ENCODE measurements at regions not wholly inside any gene's neighbourhood (a gene's known extent, or its start where the extent isn't known, plus 50 kb on each side); places are given as distances from the start of the nearest gene placed in this dataset.

DNA sequence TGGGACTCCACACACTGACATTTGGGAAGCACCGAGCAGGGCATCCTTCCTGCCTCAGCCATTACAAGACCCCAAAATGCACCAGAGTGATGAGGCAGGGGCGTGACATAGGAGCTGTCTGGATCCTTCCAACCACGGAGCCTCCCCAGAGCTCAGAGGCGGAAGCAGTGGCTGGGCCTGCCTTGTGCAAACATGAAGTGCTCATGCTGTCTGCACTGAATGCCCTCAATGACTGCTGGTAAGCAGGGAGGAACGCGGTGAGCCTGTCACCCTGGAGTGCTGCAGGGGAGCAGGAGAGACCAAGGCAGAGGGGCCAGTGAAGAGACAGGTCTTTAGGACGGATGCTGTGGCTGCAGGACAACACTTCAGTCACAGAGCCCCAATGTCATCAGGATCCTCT lies 60.2 kb upstream of the HRH2 start:
- Histone ChIP-seq H4K20me1 (replicated peaks; ENCODE audit: control insufficient read depth, extremely low read depth, insufficient read depth, low read length) (no peaks in the 10 kb centered on the region), H3K4me1 (ENCODE audit: control insufficient read depth, extremely low read depth, insufficient read depth, low read length) (no peaks in the 10 kb centered on the region), H3K27ac (ENCODE audit: insufficient read depth, low read depth, low read length) (no peak overlapping the region), H3K4me3 (replicated peaks in 1 of 3; ENCODE audit: insufficient read depth in 1 of 3, low read depth in 1 of 3, low read length in 3 of 3) (no peak overlapping the region), H3K27me3 (ENCODE audit: control insufficient read depth in 2 of 2, insufficient read depth in 2 of 2, low read length in 2 of 2) (no peaks in the 10 kb centered on the region), H3K36me3 (ENCODE audit: control insufficient read depth in 2 of 2, extremely low read depth in 1 of 2, insufficient read depth in 2 of 2, low read length in 2 of 2) (no peaks in the 10 kb centered on the region), H2AFZ (ENCODE audit: low read depth, low read length) (no peak overlapping the region), H3K79me2 (ENCODE audit: control insufficient read depth, insufficient read depth, low read length) (no peaks in the 10 kb centered on the region), H3K9me3 (replicated peaks; ENCODE audit: control insufficient read depth, insufficient read depth, low read length) (peaks cover 2% of the 10 kb centered on the region), H3K9me1 (replicated peaks; ENCODE audit: control insufficient read depth, extremely low read depth, insufficient read depth, low read length) (no peaks in the 10 kb centered on the region), H3K4me2 (ENCODE audit: insufficient read depth, low read length) (no peak overlapping the region), H3K9ac (replicated peaks; ENCODE audit: extremely low read depth, insufficient read depth, low read length) (no peak overlapping the region)
- dilution Hi-C loops (cut with MboI; ENCODE audit: extremely low pct_ligation_motif_present, low sequenced_read_pairs): no loop called here
- no peak for DNase-seq (ENCODE audit: low read depth, low spot score)
- CTCF ChIA-PET: no interaction called here
- FAIRE-seq: no peak
- TF ChIP-seq MYC (IDR thresholded peaks at IDR 0.05; ENCODE audit: low read depth, low read length) (no peak), JUN (IDR thresholded peaks at IDR 0.05; ENCODE audit: borderline replicate concordance, insufficient read depth, insufficient read length, low read depth) (no peak), POLR2AphosphoS5 (IDR thresholded peaks at IDR 0.05; ENCODE audit: insufficient read depth, low read depth, low read length) (no peak), POLR2A (IDR thresholded peaks at IDR 0.05; ENCODE audit: low read depth, low read length) (no peak), GATA2 (IDR thresholded peaks at IDR 0.05; ENCODE audit: insufficient read depth, insufficient read length, low read depth, low read length) (no peak), EZH2 (IDR thresholded peaks at IDR 0.05; ENCODE audit: borderline replicate concordance, low read depth, low read length, severe bottlenecking) (no peak), FOS (IDR thresholded peaks at IDR 0.05; ENCODE audit: borderline replicate concordance, insufficient read depth, low read length) (no peak)
- TF ChIP-seq, protein P1, sequence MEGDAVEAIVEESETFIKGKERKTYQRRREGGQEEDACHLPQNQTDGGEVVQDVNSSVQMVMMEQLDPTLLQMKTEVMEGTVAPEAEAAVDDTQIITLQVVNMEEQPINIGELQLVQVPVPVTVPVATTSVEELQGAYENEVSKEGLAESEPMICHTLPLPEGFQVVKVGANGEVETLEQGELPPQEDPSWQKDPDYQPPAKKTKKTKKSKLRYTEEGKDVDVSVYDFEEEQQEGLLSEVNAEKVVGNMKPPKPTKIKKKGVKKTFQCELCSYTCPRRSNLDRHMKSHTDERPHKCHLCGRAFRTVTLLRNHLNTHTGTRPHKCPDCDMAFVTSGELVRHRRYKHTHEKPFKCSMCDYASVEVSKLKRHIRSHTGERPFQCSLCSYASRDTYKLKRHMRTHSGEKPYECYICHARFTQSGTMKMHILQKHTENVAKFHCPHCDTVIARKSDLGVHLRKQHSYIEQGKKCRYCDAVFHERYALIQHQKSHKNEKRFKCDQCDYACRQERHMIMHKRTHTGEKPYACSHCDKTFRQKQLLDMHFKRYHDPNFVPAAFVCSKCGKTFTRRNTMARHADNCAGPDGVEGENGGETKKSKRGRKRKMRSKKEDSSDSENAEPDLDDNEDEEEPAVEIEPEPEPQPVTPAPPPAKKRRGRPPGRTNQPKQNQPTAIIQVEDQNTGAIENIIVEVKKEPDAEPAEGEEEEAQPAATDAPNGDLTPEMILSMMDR (IDR thresholded peaks at IDR 0.05; ENCODE audit: extremely low read depth in 1 of 2, insufficient read depth in 1 of 2, low read depth in 1 of 2, low read length in 2 of 2): no peak
- TF ChIP-seq, protein P2, sequence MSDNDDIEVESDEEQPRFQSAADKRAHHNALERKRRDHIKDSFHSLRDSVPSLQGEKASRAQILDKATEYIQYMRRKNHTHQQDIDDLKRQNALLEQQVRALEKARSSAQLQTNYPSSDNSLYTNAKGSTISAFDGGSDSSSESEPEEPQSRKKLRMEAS (IDR thresholded peaks at IDR 0.05; ENCODE audit: insufficient read depth, insufficient read length): no peak
- BruUV-seq (replicated peaks): no TSS peak
- intact Hi-C loops (cut with micrococcal nuclease): no loop called here
- POLR2A ChIA-PET: no interaction called here

All from endothelial cell of umbilical vein (primary cell).